HepG2 (cell line): ENCODE measurements at regions not wholly inside any gene's neighbourhood (a gene's known extent, or its start where the extent isn't known, plus 50 kb on each side); places are given as distances from the start of the nearest gene placed in this dataset.

ENCODE experiments used
- ATAC-seq: fragments of 200-7000 bp; cut with Tn5 transposase; 3 replicates; pipeline ENCODE4 v1.9.1; 2020; ENCODE audit warnings: mild to moderate bottlenecking, moderate library complexity
- BruUV-seq: library from RNA; stranded (reverse); fragments of 400-500 nt; replicated peaks from 2 replicates; lab custom pipeline; 2021; lab: Mats Ljungman, UMichigan
- CTCF ChIA-PET: fragments of 300-600 bp; formaldehyde crosslinking; extraction: SDS; loops from one replicate; lab custom pipeline; 2021; ENCODE audit warnings: low total read pairs, inconsistent platforms, low intra/inter-chr PET ratio; lab: Yijun Ruan, JAX
- POLR2A ChIA-PET: fragments of 350-600 bp; sonication (Branson Sonifier 250); formaldehyde crosslinking; loops from one replicate; lab custom pipeline; 2020; ENCODE audit warnings: antibody characterized with exemption, inconsistent platforms; lab: Yijun Ruan, JAX
- DNase-seq: peaks from one replicate; pipeline ENCODE4 v3.0.0-alpha.2; 2015; ENCODE audit warnings: low spot score
- FAIRE-seq: peaks from 3 replicates; lab custom pipeline; 2011; peaks lifted over from hg19 to GRCh38; lab: Jason Lieb, UNC
- H2AFZ ChIP-seq: one replicate; pipeline ENCODE4 v1.6.1; 2011; ENCODE audit warnings: low read length, inconsistent platforms
- H3K27ac ChIP-seq: fragments of 300-600 bp; 3 replicates; pipeline ENCODE4 v1.8.0; 2011; ENCODE audit warnings: mixed run types, mild to moderate bottlenecking, mixed read lengths, low read length, inconsistent platforms; ENCODE audit not compliant: insufficient read depth; ENCODE audit errors: extremely low read length
- H3K27me3 ChIP-seq, 2 experiments: fragments of 200-600 bp in 1 of 2; 2 replicates in 1 of 2; 3 replicates in 1 of 2; pipeline versions ENCODE4 v1.6.0 to v1.8.0; 2011; ENCODE audit warnings: low read length in 2 of 2, mild to moderate bottlenecking in 2 of 2, moderate library complexity in 2 of 2, inconsistent platforms in 1 of 2; ENCODE audit not compliant: insufficient read depth in 2 of 2, control insufficient read depth in 1 of 2
- H3K36me3 ChIP-seq, 2 experiments: fragments of 200-600 bp in 1 of 2; replicated peaks in 1 of 2; 2 replicates in 1 of 2; 3 replicates in 1 of 2; pipeline versions ENCODE4 v1.5.1 to v1.8.0; 2011; ENCODE audit warnings: low read length in 2 of 2, inconsistent platforms in 1 of 2; ENCODE audit not compliant: insufficient read depth in 2 of 2, control insufficient read depth in 1 of 2
- H3K4me1 ChIP-seq: 2 replicates; pipeline ENCODE4 v1.5.1; 2012; ENCODE audit warnings: low read length, inconsistent platforms; ENCODE audit not compliant: insufficient read depth
- H3K4me2 ChIP-seq: 2 replicates; pipeline ENCODE4 v1.6.0; 2011; ENCODE audit warnings: low read depth, low read length, inconsistent platforms
- H3K4me3 ChIP-seq, 3 experiments: fragments of 200-600 bp in 1 of 3; sonication (generic), shearing (Covaris generic) in 1 of 3; replicated peaks in 1 of 3; 2 replicates each; pipeline ENCODE4 v1.5.1; 2011 to 2016; ENCODE audit warnings: low read length in 3 of 3, inconsistent platforms in 2 of 3, low read depth in 2 of 3, mild to moderate bottlenecking in 2 of 3, control low read depth in 1 of 3, mixed read lengths in 1 of 3; ENCODE audit not compliant: insufficient read depth in 1 of 3
- H3K79me2 ChIP-seq: one replicate; pipeline ENCODE4 v1.6.1; 2011; ENCODE audit warnings: low read length, inconsistent platforms; ENCODE audit not compliant: insufficient read depth
- H3K9ac ChIP-seq: 2 replicates; pipeline ENCODE4 v1.6.0; 2011; ENCODE audit warnings: mild to moderate bottlenecking, low read depth, low read length, inconsistent platforms; ENCODE audit not compliant: insufficient read depth
- H3K9me3 ChIP-seq: 2 replicates; pipeline ENCODE4 v1.5.1; 2012; ENCODE audit warnings: mild to moderate bottlenecking, low read length
- H4K20me1 ChIP-seq: 2 replicates; pipeline ENCODE4 v1.6.0; 2011; ENCODE audit warnings: inconsistent platforms, mild to moderate bottlenecking, low read length, moderate library complexity; ENCODE audit not compliant: insufficient read depth
- ATF4 ChIP-seq, 2 experiments: fragments of 450-650 bp in 1 of 2; sonication (generic) in 1 of 2; formaldehyde crosslinking; IDR thresholded peaks; 2 replicates each; pipeline versions ENCODE4 v1.5.0 to v1.8.0; 2020 to 2022; ENCODE audit warnings: mild to moderate bottlenecking in 1 of 2, missing genetic modification reagents in 1 of 2
- BORCS8-MEF2B ChIP-seq: sonication (generic); formaldehyde crosslinking; IDR thresholded peaks from 2 replicates; pipeline ENCODE4 v1.8.0; 2022; ENCODE audit warnings: mild to moderate bottlenecking, missing genetic modification reagents
- CBX5 ChIP-seq: sonication (generic); formaldehyde crosslinking; IDR thresholded peaks from 2 replicates; pipeline ENCODE4 v1.4.0; 2020; ENCODE audit warnings: missing genetic modification reagents, borderline replicate concordance
- DR1 ChIP-seq: sonication (generic); formaldehyde crosslinking; IDR thresholded peaks from 2 replicates; pipeline ENCODE4 v1.8.0; 2021; ENCODE audit warnings: mild to moderate bottlenecking, missing genetic modification reagents, inconsistent platforms
- KDM5B ChIP-seq: sonication (generic); formaldehyde crosslinking; IDR thresholded peaks from 2 replicates; pipeline ENCODE4 v1.4.0; 2020; ENCODE audit warnings: missing genetic modification reagents, mild to moderate bottlenecking, borderline replicate concordance
- MAFK ChIP-seq, 2 experiments: IDR thresholded peaks in 1 of 2; conservative IDR thresholded peaks in 1 of 2; 2 replicates each; pipeline ENCODE4 v1.6.1; 2011; ENCODE audit warnings: improper control_type of control experiment in 2 of 2, low read length in 2 of 2
- NR2C2 ChIP-seq: sonication (generic); formaldehyde crosslinking; IDR thresholded peaks from 2 replicates; pipeline ENCODE4 v1.4.0; 2020; ENCODE audit warnings: missing genetic modification reagents, mild to moderate bottlenecking, moderate library complexity, borderline replicate concordance
- NR2F2 ChIP-seq: IDR thresholded peaks from 2 replicates; pipeline ENCODE4 v1.6.1; 2012; ENCODE audit warnings: low read depth, inconsistent platforms, borderline replicate concordance
- PAXIP1 ChIP-seq: sonication (generic); formaldehyde crosslinking; conservative IDR thresholded peaks from 2 replicates; pipeline ENCODE4 v1.4.0; 2020; ENCODE audit warnings: mild to moderate bottlenecking, missing genetic modification reagents, moderate library complexity
- SETDB1 ChIP-seq: sonication (generic); formaldehyde crosslinking; IDR thresholded peaks from 2 replicates; pipeline ENCODE4 v1.5.1; 2020; ENCODE audit warnings: missing genetic modification reagents, mild to moderate bottlenecking, borderline replicate concordance
- ZFY ChIP-seq: sonication (generic); formaldehyde crosslinking; IDR thresholded peaks from 2 replicates; pipeline ENCODE4 v1.4.0; 2020; ENCODE audit warnings: missing genetic modification reagents
- ZNF251 ChIP-seq: sonication (generic); formaldehyde crosslinking; IDR thresholded peaks from 2 replicates; pipeline ENCODE4 v1.9.0; 2021; ENCODE audit warnings: mild to moderate bottlenecking, missing genetic modification reagents
- ZNF510 ChIP-seq: sonication (generic); formaldehyde crosslinking; IDR thresholded peaks from 2 replicates; pipeline ENCODE4 v1.4.0; 2020; ENCODE audit warnings: low read depth, mild to moderate bottlenecking, missing genetic modification reagents
- WGBS: methylation state at CpG from one replicate; pipeline ENCODE4 v1.1.6; 2017; ENCODE audit warnings: low lambda C conversion rate; 5-methylcytosine and 5-hydroxymethylcytosine counted together
- in situ Hi-C: cut with HindIII; loops from 2 replicates; pipeline ENCODE4 v1.10.0; 2017; ENCODE audit warnings: low pct_unique_long_range_greater_than_20kb; ENCODE audit not compliant: extremely low pct_ligation_motif_present
- intact Hi-C: fragments of 100-400 bp; cut with micrococcal nuclease; formaldehyde crosslinking; loops from one replicate; pipeline ENCODE4 v1.10.0; 2022; ENCODE audit not compliant: unreplicated experiment
- TF ChIP-seq, protein P1 (sequence below), 2 experiments: sonication (generic) in 1 of 2; formaldehyde crosslinking in 1 of 2; IDR thresholded peaks; 2 replicates each; pipeline versions ENCODE4 v1.4.0 to v1.6.1; 2018 to 2020; ENCODE audit warnings: missing genetic modification reagents in 2 of 2, borderline replicate concordance in 1 of 2, low read depth in 1 of 2, mild to moderate bottlenecking in 1 of 2, missing biosample characterization in 1 of 2
- TF ChIP-seq, protein P2 (sequence below): sonication (generic); formaldehyde crosslinking; conservative IDR thresholded peaks from 2 replicates; pipeline ENCODE4 v1.4.0; 2020; ENCODE audit warnings: missing genetic modification reagents

DNA sequence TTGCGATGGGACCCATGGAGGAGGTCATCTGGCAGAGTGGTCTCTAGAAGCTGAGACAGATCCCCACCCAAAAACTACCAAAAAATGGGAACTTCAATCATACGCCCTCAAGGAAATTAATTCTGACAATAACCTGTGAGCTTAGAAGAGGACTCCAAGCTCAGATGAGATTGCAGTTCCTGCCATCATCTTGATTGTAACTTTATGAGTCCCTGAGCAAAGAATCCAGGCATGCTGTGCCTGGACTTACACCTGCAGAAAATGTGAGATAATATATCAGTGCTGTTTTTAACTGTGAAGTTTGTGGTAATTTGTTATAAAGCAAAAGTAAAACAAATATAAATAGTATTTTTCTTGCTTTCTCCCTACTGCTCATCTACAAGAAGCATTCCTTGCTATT is 299.6 kb upstream of the MBL2 start (continued):
- TF ChIP-seq DR1 (CRISPR knock-in tag) (no peak), ZFY (CRISPR knock-in tag) (no peak), ZNF251 (no peak)

- DNase-seq (no peak), ATAC-seq (no peak), FAIRE-seq (no peak)
- Histone ChIP-seq H3K36me3 (no peaks in the 10 kb centered on the region), H2AFZ (no peak overlapping the region), H3K9me3 (no peaks in the 10 kb centered on the region), H3K9ac (no peak overlapping the region), H3K4me1 (no peaks in the 10 kb centered on the region), H3K4me3 (no peak overlapping the region), H3K79me2 (no peaks in the 10 kb centered on the region), H4K20me1 (no peaks in the 10 kb centered on the region), H3K27ac (no peak overlapping the region), H3K27me3 (no peaks in the 10 kb centered on the region), H3K4me2 (no peak overlapping the region)
- intact Hi-C loops: no loop called here
- ChIA-PET CTCF (no interaction called here), POLR2A (no interaction called here)
- in situ Hi-C loops: no loop called here
- BruUV-seq: no TSS peak
- 86% methylated on average over 4 of the region's 4 CpGs for whole genome bisulfite sequencing
- TF ChIP-seq KDM5B (CRISPR knock-in tag): no peak
- TF ChIP-seq PAXIP1: no peak
- TF ChIP-seq ATF4 (CRISPR knock-in tag; IDR thresholded peaks at IDR 0.05): no peak
- TF ChIP-seq, protein P1, sequence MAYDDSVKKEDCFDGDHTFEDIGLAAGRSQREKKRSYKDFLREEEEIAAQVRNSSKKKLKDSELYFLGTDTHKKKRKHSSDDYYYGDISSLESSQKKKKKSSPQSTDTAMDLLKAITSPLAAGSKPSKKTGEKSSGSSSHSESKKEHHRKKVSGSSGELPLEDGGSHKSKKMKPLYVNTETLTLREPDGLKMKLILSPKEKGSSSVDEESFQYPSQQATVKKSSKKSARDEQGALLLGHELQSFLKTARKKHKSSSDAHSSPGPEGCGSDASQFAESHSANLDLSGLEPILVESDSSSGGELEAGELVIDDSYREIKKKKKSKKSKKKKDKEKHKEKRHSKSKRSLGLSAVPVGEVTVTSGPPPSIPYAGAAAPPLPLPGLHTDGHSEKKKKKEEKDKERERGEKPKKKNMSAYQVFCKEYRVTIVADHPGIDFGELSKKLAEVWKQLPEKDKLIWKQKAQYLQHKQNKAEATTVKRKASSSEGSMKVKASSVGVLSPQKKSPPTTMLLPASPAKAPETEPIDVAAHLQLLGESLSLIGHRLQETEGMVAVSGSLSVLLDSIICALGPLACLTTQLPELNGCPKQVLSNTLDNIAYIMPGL (CRISPR knock-in tag; IDR thresholded peaks at IDR 0.05; ENCODE audit: borderline replicate concordance in 1 of 2, low read depth in 1 of 2): no peak
- TF ChIP-seq, protein P2, sequence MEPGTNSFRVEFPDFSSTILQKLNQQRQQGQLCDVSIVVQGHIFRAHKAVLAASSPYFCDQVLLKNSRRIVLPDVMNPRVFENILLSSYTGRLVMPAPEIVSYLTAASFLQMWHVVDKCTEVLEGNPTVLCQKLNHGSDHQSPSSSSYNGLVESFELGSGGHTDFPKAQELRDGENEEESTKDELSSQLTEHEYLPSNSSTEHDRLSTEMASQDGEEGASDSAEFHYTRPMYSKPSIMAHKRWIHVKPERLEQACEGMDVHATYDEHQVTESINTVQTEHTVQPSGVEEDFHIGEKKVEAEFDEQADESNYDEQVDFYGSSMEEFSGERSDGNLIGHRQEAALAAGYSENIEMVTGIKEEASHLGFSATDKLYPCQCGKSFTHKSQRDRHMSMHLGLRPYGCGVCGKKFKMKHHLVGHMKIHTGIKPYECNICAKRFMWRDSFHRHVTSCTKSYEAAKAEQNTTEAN (CRISPR knock-in tag): no peak
- no peak for TF ChIP-seq NR2C2 (CRISPR knock-in tag)
- TF ChIP-seq BORCS8-MEF2B (CRISPR knock-in tag): no peak
- no peak for TF ChIP-seq SETDB1
- TF ChIP-seq MAFK (conservative IDR thresholded peaks at IDR 0.05 in 1 of 2, IDR thresholded peaks at IDR 0.05 in 1 of 2; ENCODE audit: low read length in 2 of 2): no peak
- TF ChIP-seq CBX5 (CRISPR knock-in tag): no peak
- no peak for TF ChIP-seq NR2F2
- no peak for TF ChIP-seq ZNF510 (CRISPR knock-in tag)
These were observed 299.0 kb upstream of the MBL2 start for GRCh38 chr10:53071505-53072125.
